SU-DHL-6 (cell line): ENCODE measurements at regions not wholly inside any gene's neighbourhood (a gene's known extent, or its start where the extent isn't known, plus 50 kb on each side); places are given as distances from the start of the nearest gene placed in this dataset.

ENCODE experiments used
- H2AFZ ChIP-seq: fragments of 200-600 bp; sonication (generic); 2 replicates; pipeline ENCODE4 v1.6.1; 2014; ENCODE audit warnings: low read depth, mild to moderate bottlenecking, moderate library complexity, mixed read lengths, antibody characterized with exemption, low read length; ENCODE audit not compliant: severe bottlenecking
- H3F3A ChIP-seq: fragments of 200-600 bp; shearing (Covaris generic); 2 replicates; pipeline ENCODE4 v1.6.0; 2016; ENCODE audit warnings: antibody characterized with exemption, mild to moderate bottlenecking; ENCODE audit not compliant: insufficient read depth
- H3K27ac ChIP-seq: fragments of 200-600 bp; sonication (generic); 2 replicates; pipeline ENCODE4 v1.5.1; 2016; ENCODE audit warnings: low read depth, mild to moderate bottlenecking, low read length, moderate library complexity, mixed read lengths
- H3K27me3 ChIP-seq: fragments of 200-600 bp; sonication (generic), shearing (Covaris generic); 2 replicates; pipeline ENCODE4 v1.6.0; 2014; ENCODE audit warnings: mild to moderate bottlenecking, low read length
- H3K36me3 ChIP-seq: fragments of 200-600 bp; sonication (generic); 2 replicates; pipeline ENCODE4 v1.6.1; 2014; ENCODE audit warnings: mild to moderate bottlenecking, low read length, mixed read lengths
- H3K4me2 ChIP-seq: fragments of 300-600, 200-600 bp; shearing (Covaris generic), sonication (generic); 2 replicates; pipeline ENCODE4 v1.6.0; 2014; ENCODE audit warnings: low read length, low read depth, mild to moderate bottlenecking; ENCODE audit not compliant: poor library complexity, severe bottlenecking
- H3K4me3 ChIP-seq: fragments of 200-600 bp; sonication (generic); 2 replicates; pipeline ENCODE4 v1.5.1; 2014; ENCODE audit warnings: antibody characterized with exemption, low read length, mild to moderate bottlenecking, mixed read lengths; ENCODE audit not compliant: insufficient read depth, poor library complexity, severe bottlenecking
- H3K79me2 ChIP-seq: fragments of 200-600 bp; sonication (generic); 2 replicates; pipeline ENCODE4 v1.6.1; 2014; ENCODE audit warnings: mild to moderate bottlenecking, low read length, moderate library complexity; ENCODE audit not compliant: insufficient read depth
- H3K9ac ChIP-seq: fragments of 200-600 bp; sonication (generic); 2 replicates; pipeline ENCODE4 v1.7.0; 2014; ENCODE audit warnings: mild to moderate bottlenecking, low read length
- H3K9me2 ChIP-seq: fragments of 200-600 bp; sonication (generic); replicated peaks from 2 replicates; pipeline ENCODE4 v1.6.1; 2014; ENCODE audit warnings: low read length; ENCODE audit not compliant: insufficient read depth
- H3K9me3 ChIP-seq: fragments of 200-600 bp; sonication (generic); 2 replicates; pipeline ENCODE4 v1.6.1; 2014; ENCODE audit warnings: low read length, mixed read lengths; ENCODE audit not compliant: insufficient read depth
- H4K20me1 ChIP-seq: fragments of 200-600 bp; sonication (generic); 2 replicates; pipeline ENCODE4 v1.6.1; 2014; ENCODE audit warnings: low read depth, mild to moderate bottlenecking, antibody characterized with exemption, low read length, moderate library complexity, mixed read lengths
- EZH2phosphoT487 ChIP-seq: fragments of 200-600 bp; sonication (generic), shearing (Covaris generic); conservative IDR thresholded peaks from 2 replicates; pipeline ENCODE4 v1.6.1; 2018; ENCODE audit warnings: mild to moderate bottlenecking, antibody characterized with exemption, low read length, moderate library complexity, mixed read lengths
- TF ChIP-seq, protein P1 (sequence below): fragments of 200-600 bp; sonication (generic); IDR thresholded peaks from one replicate; pipeline ENCODE4 v1.5.1; 2017; ENCODE audit warnings: antibody characterized with exemption, mild to moderate bottlenecking, low read length, moderate library complexity; ENCODE audit not compliant: insufficient read depth, poor library complexity, severe bottlenecking

DNA sequence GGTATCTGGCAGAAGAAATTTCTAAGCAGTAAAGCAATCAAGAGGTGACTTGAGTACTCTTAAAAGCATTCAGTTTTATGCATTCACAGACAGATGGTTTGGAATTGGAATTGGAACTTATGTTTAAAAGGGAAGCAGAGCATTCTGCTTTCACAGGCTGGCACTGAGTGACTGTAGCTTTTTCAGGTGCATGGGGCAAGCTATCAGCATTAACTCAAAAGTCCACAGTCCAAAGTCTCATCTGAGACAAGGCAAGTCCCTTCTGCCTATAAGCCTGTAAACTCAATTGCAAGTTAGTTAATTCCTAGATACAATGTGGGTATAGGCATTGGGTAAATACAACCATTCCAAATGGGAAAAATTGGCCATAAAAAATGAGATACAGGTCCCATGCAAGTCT is 1620.3 kb downstream of the MRPL39 start:
- Histone ChIP-seq H3K9ac (no peak overlapping the region), H3K79me2 (no peaks in the 10 kb centered on the region), H3K9me2 (no peaks in the 10 kb centered on the region), H3K4me2 (no peak overlapping the region), H3K36me3 (no peaks in the 10 kb centered on the region), H3K27ac (no peak overlapping the region), H3F3A (no peaks in the 10 kb centered on the region), H3K27me3 (no peaks in the 10 kb centered on the region), H3K4me3 (no peak overlapping the region), H4K20me1 (no peaks in the 10 kb centered on the region), H2AFZ (no peak overlapping the region), H3K9me3 (no peaks in the 10 kb centered on the region)
- TF ChIP-seq EZH2phosphoT487: no peak
- TF ChIP-seq, protein P1, sequence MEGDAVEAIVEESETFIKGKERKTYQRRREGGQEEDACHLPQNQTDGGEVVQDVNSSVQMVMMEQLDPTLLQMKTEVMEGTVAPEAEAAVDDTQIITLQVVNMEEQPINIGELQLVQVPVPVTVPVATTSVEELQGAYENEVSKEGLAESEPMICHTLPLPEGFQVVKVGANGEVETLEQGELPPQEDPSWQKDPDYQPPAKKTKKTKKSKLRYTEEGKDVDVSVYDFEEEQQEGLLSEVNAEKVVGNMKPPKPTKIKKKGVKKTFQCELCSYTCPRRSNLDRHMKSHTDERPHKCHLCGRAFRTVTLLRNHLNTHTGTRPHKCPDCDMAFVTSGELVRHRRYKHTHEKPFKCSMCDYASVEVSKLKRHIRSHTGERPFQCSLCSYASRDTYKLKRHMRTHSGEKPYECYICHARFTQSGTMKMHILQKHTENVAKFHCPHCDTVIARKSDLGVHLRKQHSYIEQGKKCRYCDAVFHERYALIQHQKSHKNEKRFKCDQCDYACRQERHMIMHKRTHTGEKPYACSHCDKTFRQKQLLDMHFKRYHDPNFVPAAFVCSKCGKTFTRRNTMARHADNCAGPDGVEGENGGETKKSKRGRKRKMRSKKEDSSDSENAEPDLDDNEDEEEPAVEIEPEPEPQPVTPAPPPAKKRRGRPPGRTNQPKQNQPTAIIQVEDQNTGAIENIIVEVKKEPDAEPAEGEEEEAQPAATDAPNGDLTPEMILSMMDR: no peak

DNA sequence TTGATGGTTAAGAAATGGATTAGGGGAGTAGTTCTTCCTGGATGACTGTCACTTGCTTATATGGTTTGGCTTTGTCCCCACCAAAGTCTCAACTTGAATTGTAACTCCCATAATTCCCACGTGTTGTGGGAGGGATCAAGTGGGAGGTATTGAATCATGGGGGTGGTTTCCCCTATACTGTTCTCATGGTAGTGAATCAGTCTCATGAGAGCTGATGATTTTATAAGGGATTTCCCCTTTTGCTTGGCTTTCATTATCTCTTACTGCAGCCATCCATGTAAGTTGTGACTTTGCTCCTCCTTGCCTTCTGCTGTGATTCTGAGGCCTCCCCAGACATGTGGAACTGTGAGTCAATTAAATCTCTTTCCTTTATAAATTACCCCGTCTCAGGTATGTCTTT is 1621.1 kb downstream of the MRPL39 start:
- no peak overlapping the region for H3K9ac ChIP-seq
- no peak overlapping the region for H3K27ac ChIP-seq
- no peaks in the 10 kb centered on the region for H3K9me3 ChIP-seq

DNA sequence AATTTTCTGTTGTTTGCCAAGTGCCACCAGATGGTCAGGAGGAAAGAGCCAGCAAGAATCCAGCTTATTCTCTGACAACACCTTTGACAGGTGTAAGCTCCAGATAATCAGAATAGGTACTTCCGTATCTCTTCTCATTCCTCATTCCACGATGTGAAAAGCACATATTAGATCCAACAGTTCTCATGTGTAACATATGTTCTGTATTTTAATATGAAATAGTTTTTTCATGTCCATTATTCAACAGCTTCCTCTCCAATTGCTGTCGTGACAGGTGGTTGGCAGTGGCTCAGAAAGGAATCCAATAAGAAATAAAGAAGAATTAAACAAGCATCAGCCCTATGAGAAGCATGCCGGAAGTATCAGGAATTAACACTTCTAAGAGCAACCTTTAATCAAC is 1624.7 kb downstream of the MRPL39 start:
- H3K27me3 ChIP-seq: no peaks in the 10 kb centered on the region
- no peaks in the 10 kb centered on the region for H3F3A ChIP-seq
- no peak overlapping the region for H2AFZ ChIP-seq
- no peak overlapping the region for H3K4me2 ChIP-seq
- H4K20me1 ChIP-seq: no peaks in the 10 kb centered on the region
- H3K79me2 ChIP-seq: no peaks in the 10 kb centered on the region
- no peak overlapping the region for H3K4me3 ChIP-seq
- TF ChIP-seq, protein P1: no peak
- no peak for TF ChIP-seq EZH2phosphoT487
- H3K27ac ChIP-seq: no peak overlapping the region
- no peaks in the 10 kb centered on the region for H3K9me3 ChIP-seq
- H3K36me3 ChIP-seq: no peaks in the 10 kb centered on the region
- H3K9ac ChIP-seq: no peak overlapping the region
- no peaks in the 10 kb centered on the region for H3K9me2 ChIP-seq

More for the DNA sequence above, 1621.1 kb downstream of the MRPL39 start:
- Histone ChIP-seq H3K27me3 (no peaks in the 10 kb centered on the region), H3F3A (no peaks in the 10 kb centered on the region), H2AFZ (no peak overlapping the region), H3K79me2 (no peaks in the 10 kb centered on the region), H3K4me3 (no peak overlapping the region), H3K9me2 (no peaks in the 10 kb centered on the region), H3K4me2 (no peak overlapping the region), H4K20me1 (no peaks in the 10 kb centered on the region), H3K36me3 (no peaks in the 10 kb centered on the region)
- TF ChIP-seq EZH2phosphoT487: no peak
- TF ChIP-seq, protein P1: no peak

DNA sequence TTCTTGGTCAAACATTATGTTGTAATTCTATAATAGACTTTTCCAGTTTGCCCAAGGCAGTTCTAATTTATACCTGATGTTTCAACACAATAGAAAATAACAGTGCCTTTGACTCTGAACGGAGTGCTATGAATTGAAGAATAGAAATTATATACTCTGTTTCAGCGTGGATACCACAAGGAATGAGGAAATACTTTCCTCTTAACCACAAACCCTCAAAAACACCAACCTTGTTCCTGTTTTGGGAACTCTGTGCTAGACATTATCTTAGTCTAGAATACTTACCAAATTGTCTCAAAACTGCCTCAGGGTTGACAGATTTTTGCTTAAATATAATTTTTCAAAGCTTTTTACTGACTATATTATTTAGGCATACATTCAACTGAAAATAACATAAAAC is 1629.3 kb downstream of the MRPL39 start:
- Histone ChIP-seq H2AFZ (no peak overlapping the region), H3K27me3 (no peaks in the 10 kb centered on the region), H3K4me3 (no peak overlapping the region), H3K4me2 (no peak overlapping the region), H4K20me1 (no peaks in the 10 kb centered on the region), H3F3A (no peaks in the 10 kb centered on the region), H3K27ac (no peak overlapping the region), H3K9me2 (no peaks in the 10 kb centered on the region), H3K9me3 (no peaks in the 10 kb centered on the region), H3K79me2 (no peaks in the 10 kb centered on the region), H3K9ac (no peak overlapping the region), H3K36me3 (no peaks in the 10 kb centered on the region)
- no peak for TF ChIP-seq EZH2phosphoT487
- TF ChIP-seq, protein P1: no peak
